ENCODE measurements at regions not wholly inside any gene's neighbourhood (a gene's known extent, or its start where the extent isn't known, plus 50 kb on each side); places are given as distances from the start of the nearest gene placed in this dataset.

DNA sequence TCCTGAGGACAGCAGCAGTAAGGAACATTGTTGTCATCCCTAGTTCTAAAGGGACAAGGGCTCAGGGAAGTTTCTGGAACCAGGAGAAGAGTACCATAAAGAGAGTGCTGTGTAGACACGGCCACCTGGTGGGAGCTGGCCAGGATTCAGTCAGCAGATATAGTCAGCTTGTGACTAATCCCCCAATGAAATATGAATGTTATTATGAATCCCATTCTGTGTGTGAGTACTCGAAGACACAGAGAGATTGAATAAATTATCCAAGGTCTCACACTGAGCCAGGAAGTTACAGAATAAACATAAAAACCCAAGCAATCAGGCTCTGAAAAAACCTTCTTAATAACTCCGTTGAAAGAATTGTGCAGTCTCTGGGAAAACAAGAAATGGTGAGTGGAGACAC is 1359.5 kb downstream of the AACS start:
- no peak for TF ChIP-seq CTCF (conservative IDR thresholded peaks at IDR 0.05)
- no peak overlapping the region for H3K27ac ChIP-seq

DNA sequence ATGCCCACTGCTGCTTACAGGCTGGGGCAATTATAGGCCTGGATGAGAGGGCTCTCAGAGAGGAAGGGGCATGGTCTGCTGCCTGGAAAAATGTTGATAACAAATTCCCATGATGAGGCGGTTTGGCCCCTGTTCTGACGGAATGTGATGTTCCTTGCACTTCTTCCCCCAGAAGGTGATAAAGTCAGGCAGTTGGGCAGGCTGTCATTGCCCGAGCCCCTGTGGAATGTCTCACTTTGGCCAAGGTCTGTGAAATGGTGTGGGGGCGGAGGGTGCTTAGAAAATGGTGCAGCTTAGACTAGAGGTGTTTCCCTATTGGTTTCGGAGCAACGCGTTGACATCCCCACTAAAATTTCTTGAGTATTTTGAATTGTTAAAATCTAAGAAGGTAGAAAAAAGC is 1360.0 kb downstream of the AACS start:
- TF ChIP-seq CTCF (conservative IDR thresholded peaks at IDR 0.05) = no peak
- H3K27ac ChIP-seq = no peak overlapping the region

- no peak overlapping the region for H3K27ac ChIP-seq
- no peak for TF ChIP-seq CTCF (conservative IDR thresholded peaks at IDR 0.05)
Measured at GRCh38 chr12:126428769-126429168, 1363.5 kb downstream of the AACS start.

DNA sequence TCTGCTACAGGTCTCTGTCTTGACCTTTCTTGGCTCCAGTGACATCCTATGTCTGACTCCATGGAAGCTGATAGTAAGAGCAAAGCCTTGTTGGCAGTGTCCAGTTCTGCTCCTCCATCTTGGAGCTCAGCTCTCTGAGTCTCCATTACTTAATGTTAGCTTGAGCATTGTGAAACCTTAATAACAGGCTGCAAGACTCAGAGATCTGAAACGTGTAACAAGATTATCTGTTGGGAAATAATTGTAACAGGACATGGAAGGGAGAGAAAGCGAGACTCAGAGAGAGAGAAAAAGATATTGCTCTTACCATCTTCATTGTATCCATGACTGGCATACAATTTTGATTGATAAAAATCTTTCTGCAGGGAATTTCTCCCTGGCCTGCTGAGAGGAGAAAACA is 1365.7 kb downstream of the AACS start:
- TF ChIP-seq CTCF (conservative IDR thresholded peaks at IDR 0.05) = no peak
- H3K27ac ChIP-seq = no peak overlapping the region

DNA sequence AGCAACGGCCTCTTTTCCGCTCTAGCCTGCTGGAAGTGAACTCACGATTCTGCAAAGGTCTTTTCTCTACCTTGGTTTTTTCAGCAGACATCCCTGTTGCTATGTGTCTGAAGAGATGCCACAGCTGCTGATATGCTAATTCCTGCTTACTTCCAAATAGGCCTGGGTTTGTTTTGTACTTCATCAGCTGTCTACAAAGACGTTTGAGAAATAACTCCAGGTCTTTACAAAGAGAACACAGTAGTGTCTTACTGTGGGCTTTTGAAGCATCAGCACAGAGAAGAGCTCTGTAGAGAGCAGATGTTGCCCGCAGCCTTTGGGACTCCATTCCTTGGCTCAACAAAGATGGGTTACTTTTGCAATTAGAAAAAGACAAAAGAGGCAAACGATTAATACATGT is 1366.5 kb downstream of the AACS start:
- H3K27ac ChIP-seq = no peak overlapping the region
- no peak for TF ChIP-seq CTCF (conservative IDR thresholded peaks at IDR 0.05)

DNA sequence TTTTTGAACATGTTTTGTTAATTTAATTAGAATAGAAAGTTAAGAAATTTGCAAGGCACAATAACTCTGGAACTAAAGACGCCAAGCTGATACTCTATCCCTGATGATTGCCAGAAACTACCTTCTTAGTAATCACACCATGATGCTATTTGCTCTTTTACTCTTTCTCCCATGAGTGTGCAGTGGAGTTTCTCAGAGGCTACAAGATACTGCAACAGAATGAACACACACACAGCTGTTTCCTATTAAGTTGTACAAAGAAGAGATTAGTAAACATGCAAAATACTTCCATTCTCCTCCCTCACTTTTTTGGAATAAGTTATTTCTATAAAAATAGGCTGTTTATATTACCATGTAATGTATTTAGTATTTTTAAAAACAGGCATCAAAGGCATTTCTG is 1367.5 kb downstream of the AACS start:
- H3K27ac ChIP-seq = no peak overlapping the region
- no peak for TF ChIP-seq CTCF (conservative IDR thresholded peaks at IDR 0.05)

DNA sequence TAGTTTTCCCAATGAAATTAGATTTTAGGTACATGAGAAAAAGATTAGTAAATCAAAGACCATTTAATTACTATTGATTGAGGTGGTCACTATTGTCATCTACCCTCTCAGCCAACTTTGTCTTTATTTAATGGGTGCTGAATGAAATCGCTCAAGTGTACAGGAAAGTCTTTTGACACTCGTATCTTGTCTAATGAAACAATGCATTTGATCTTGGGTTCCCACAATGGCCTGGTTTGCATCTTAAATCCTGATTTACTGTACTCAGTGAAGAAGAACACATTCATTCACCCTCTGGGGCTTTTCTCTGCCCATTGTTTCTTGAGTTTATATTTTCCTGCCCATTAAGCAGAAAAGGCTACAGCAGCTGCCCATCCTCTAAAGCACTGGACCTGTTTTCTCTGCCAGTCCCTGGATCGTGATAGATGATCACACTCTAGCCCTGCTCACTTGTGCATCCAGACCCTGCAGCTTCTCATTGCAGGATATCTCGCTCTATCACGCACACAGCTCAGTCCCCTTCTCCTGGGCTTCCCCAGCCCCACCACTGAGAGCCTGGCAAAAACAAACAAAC is 1369.3 kb downstream of the AACS start:
- no peak overlapping the region for H3K27ac ChIP-seq
- no peak for TF ChIP-seq CTCF (conservative IDR thresholded peaks at IDR 0.05)

All from VCaP (cell line).